Hematopoietic multipotent progenitor cell treated with erythropoietin and hydrocortisone succinate and interleukin-3 and kit ligand, for 17 days (in vitro differentiated cells): ENCODE measurements at regions not wholly inside any gene's neighbourhood (a gene's known extent, or its start where the extent isn't known, plus 50 kb on each side); places are given as distances from the start of the nearest gene placed in this dataset.
"Not testable (repeated sequence)": the region's sequence is repeated elsewhere in the genome, so short reads cannot be mapped to it uniquely, and the experiment has no call there.

Source experiments
- DNase-seq: peaks from one replicate; pipeline ENCODE4 v3.0.0-alpha.2; 2015; ENCODE audit warnings: low spot score

- DNase-seq = no peak
Observed at GRCh38 chr10:83986800-83987199, 152.5 kb upstream of the GHITM start.

- DNase-seq = no peak
Observed at GRCh38 chr10:83987216-83987615, 152.1 kb upstream of the GHITM start.

- DNase-seq = no peak
Observed at GRCh38 chr10:83988435-83988834, 150.9 kb upstream of the GHITM start.

- DNase-seq = no peak
Observed at GRCh38 chr10:83990126-83990525, 149.2 kb upstream of the GHITM start.

- no peak for DNase-seq
Observed at GRCh38 chr10:83991986-83992753, 147.1 kb upstream of the GHITM start.

GRCh38 chr10:83994325-83994724, 145.0 kb upstream of the GHITM start:
- no peak for DNase-seq

- no peak for DNase-seq
Observed at GRCh38 chr10:83995738-83996331, 143.5 kb upstream of the GHITM start.

GRCh38 chr10:84004221-84004620, 135.1 kb upstream of the GHITM start:
- DNase-seq = no peak

GRCh38 chr10:84005403-84005802, 133.9 kb upstream of the GHITM start:
- no peak for DNase-seq

GRCh38 chr10:84007482-84007881, 131.8 kb upstream of the GHITM start:
- DNase-seq = no peak

GRCh38 chr10:84008878-84009277, 130.4 kb upstream of the GHITM start:
- DNase-seq = peak; percentile 29

- no peak for DNase-seq
Observed at GRCh38 chr10:84012431-84012830, 126.9 kb upstream of the GHITM start.

GRCh38 chr10:84012831-84013458, 126.4 kb upstream of the GHITM start:
- no peak for DNase-seq

- no peak for DNase-seq
Observed at GRCh38 chr10:84015877-84016595, 123.3 kb upstream of the GHITM start.

- no peak for DNase-seq
Observed at GRCh38 chr10:84018826-84019225, 120.5 kb upstream of the GHITM start.

GRCh38 chr10:84019854-84020458, 119.4 kb upstream of the GHITM start:
- DNase-seq = not testable (repeated sequence)

GRCh38 chr10:84026821-84027257, 112.5 kb upstream of the GHITM start:
- peak; percentile 10 for DNase-seq

GRCh38 chr10:84029840-84030239, 109.5 kb upstream of the GHITM start:
- DNase-seq = no peak

- DNase-seq = no peak
Observed at GRCh38 chr10:84038035-84038434, 101.3 kb upstream of the GHITM start.

- no peak for DNase-seq
Observed at GRCh38 chr10:84039957-84040356, 99.4 kb upstream of the GHITM start.

GRCh38 chr10:84047258-84048010, 91.9 kb upstream of the GHITM start:
- no peak for DNase-seq

- no peak for DNase-seq
Observed at GRCh38 chr10:84049645-84050011, 89.7 kb upstream of the GHITM start.
